Activated CD4-positive, alpha-beta T cell treated with anti-CD3 and anti-CD28 coated beads, Interleukin-2, amount 50 U/mL, for 4 hours (primary cell): ENCODE measurements at regions not wholly inside any gene's neighbourhood (a gene's known extent, or its start where the extent isn't known, plus 50 kb on each side); places are given as distances from the start of the nearest gene placed in this dataset.
"Not testable (repeated sequence)": the region's sequence is repeated elsewhere in the genome, so short reads cannot be mapped to it uniquely, and the experiment has no call there.

Experiments
- DNase-seq, 2 experiments: peaks; one replicate each; pipeline ENCODE4 v3.0.0-alpha.2; 2020

GRCh38 chr12:107608779-107609178, 76.8 kb upstream of the PWP1 start:
- DNase-seq, result not testable (repeated sequence)

- DNase-seq, result no peak
These were observed 75.4 kb upstream of the PWP1 start for GRCh38 chr12:107610021-107610859.

- no peak for DNase-seq
These were observed 73.1 kb upstream of the PWP1 start for GRCh38 chr12:107612508-107612907.

GRCh38 chr12:107616941-107617340, 68.7 kb upstream of the PWP1 start:
- no peak for DNase-seq

GRCh38 chr12:107618106-107618505, 67.5 kb upstream of the PWP1 start:
- no peak for DNase-seq

- DNase-seq, result no peak
These were observed 65.8 kb upstream of the PWP1 start for GRCh38 chr12:107619831-107620230.

- no peak for DNase-seq
These were observed 63.6 kb upstream of the PWP1 start for GRCh38 chr12:107622001-107622400.

- no peak for DNase-seq
These were observed 61.1 kb upstream of the PWP1 start for GRCh38 chr12:107624493-107624892.

GRCh38 chr12:107631715-107632114, 53.9 kb upstream of the PWP1 start:
- DNase-seq, result no peak

- no peak for DNase-seq
These were observed 53.4 kb upstream of the PWP1 start for GRCh38 chr12:107632246-107632645.

GRCh38 chr12:107634530-107634929, 51.1 kb upstream of the PWP1 start:
- no peak for DNase-seq

- no peak for DNase-seq
These were observed 50.5 kb upstream of the PWP1 start for GRCh38 chr12:107635139-107635538.
